ENCODE measurements at regions not wholly inside any gene's neighbourhood (a gene's known extent, or its start where the extent isn't known, plus 50 kb on each side); places are given as distances from the start of the nearest gene placed in this dataset.
"Not testable (repeated sequence)": the region's sequence is repeated elsewhere in the genome, so short reads cannot be mapped to it uniquely, and the experiment has no call there.

GRCh38 chr22:15919120-15919519 lies 229.3 kb downstream of the POTEH start:
- intact Hi-C loops (cut with micrococcal nuclease); DNase-seq; H3K27me3 Mint-ChIP-seq (ENCODE audit: low read depth in 3 of 3); H2AFZ ChIP-seq (ENCODE audit: insufficient read depth, low read depth, low read length, poor library complexity, severe bottlenecking); H3K36me3 Mint-ChIP-seq; H3K9ac ChIP-seq (ENCODE audit: insufficient read depth, low read length, poor library complexity, severe bottlenecking); H3K27me3 ChIP-seq (ENCODE audit: control insufficient read depth in 2 of 2, insufficient read depth in 2 of 2, low read length in 2 of 2); H3K27ac Mint-ChIP-seq; H3K4me1 Mint-ChIP-seq; H3K4me3 Mint-ChIP-seq; H3K79me2 ChIP-seq (ENCODE audit: insufficient read depth, low read length); H3K27ac ChIP-seq (ENCODE audit: low read depth in 1 of 2, low read length in 2 of 2); H3K4me3 ChIP-seq (replicated peaks in 1 of 3; ENCODE audit: low read depth in 2 of 3, low read length in 3 of 3); H4K20me1 ChIP-seq (ENCODE audit: insufficient read depth, low read length); H3K36me3 ChIP-seq (replicated peaks in 1 of 2; ENCODE audit: control insufficient read depth in 1 of 2, insufficient read depth in 2 of 2, low read length in 2 of 2); H3K4me2 ChIP-seq (replicated peaks; ENCODE audit: extremely low read depth, low read length, poor library complexity, severe bottlenecking); H3K4me1 ChIP-seq (ENCODE audit: control insufficient read depth in 1 of 2, insufficient read depth in 2 of 2, low read length in 2 of 2): not testable (repeated sequence)
- no CpG with 5 or more reads among the region's 2 CpGs for WGBS (ENCODE audit: insufficient coverage)
- peaks cover 0 to 18% of the 10 kb centered on the region in 2 donors for H3K9me3 ChIP-seq (replicated peaks in 1 of 2; ENCODE audit: control insufficient read depth in 1 of 2, insufficient read depth in 1 of 2, low read length in 2 of 2)
- peaks cover 6 to 16% (median 11%) of the 10 kb centered on the region in 7 donors for H3K9me3 Mint-ChIP-seq

GRCh38 chr22:15920941-15921340 lies 231.1 kb downstream of the POTEH start:
- H3K36me3 Mint-ChIP-seq; H3K36me3 ChIP-seq (replicated peaks in 1 of 2; ENCODE audit: control insufficient read depth in 1 of 2, insufficient read depth in 2 of 2, low read length in 2 of 2); H3K27ac Mint-ChIP-seq; H3K27ac ChIP-seq (ENCODE audit: low read depth in 1 of 2, low read length in 2 of 2); H3K4me1 Mint-ChIP-seq; H3K4me3 Mint-ChIP-seq; H3K9ac ChIP-seq (ENCODE audit: insufficient read depth, low read length, poor library complexity, severe bottlenecking); H3K4me1 ChIP-seq (ENCODE audit: control insufficient read depth in 1 of 2, insufficient read depth in 2 of 2, low read length in 2 of 2); intact Hi-C loops (cut with micrococcal nuclease); H4K20me1 ChIP-seq (ENCODE audit: insufficient read depth, low read length); H3K27me3 ChIP-seq (ENCODE audit: control insufficient read depth in 2 of 2, insufficient read depth in 2 of 2, low read length in 2 of 2); H3K27me3 Mint-ChIP-seq (ENCODE audit: low read depth in 3 of 3); H2AFZ ChIP-seq (ENCODE audit: insufficient read depth, low read depth, low read length, poor library complexity, severe bottlenecking); H3K4me3 ChIP-seq (replicated peaks in 1 of 3; ENCODE audit: low read depth in 2 of 3, low read length in 3 of 3); DNase-seq; H3K4me2 ChIP-seq (replicated peaks; ENCODE audit: extremely low read depth, low read length, poor library complexity, severe bottlenecking); H3K79me2 ChIP-seq (ENCODE audit: insufficient read depth, low read length): not testable (repeated sequence)
- WGBS (ENCODE audit: insufficient coverage) = 93% methylated on average over 2 of the region's 4 CpGs
- H3K9me3 ChIP-seq (replicated peaks in 1 of 2; ENCODE audit: control insufficient read depth in 1 of 2, insufficient read depth in 1 of 2, low read length in 2 of 2) = peaks cover 0 to 24% of the 10 kb centered on the region in 2 donors
- peaks cover 6 to 18% (median 15%) of the 10 kb centered on the region in 7 donors for H3K9me3 Mint-ChIP-seq

GRCh38 chr22:15922132-15922531 lies 232.3 kb downstream of the POTEH start:
- H2AFZ ChIP-seq (ENCODE audit: insufficient read depth, low read depth, low read length, poor library complexity, severe bottlenecking); intact Hi-C loops (cut with micrococcal nuclease); H4K20me1 ChIP-seq (ENCODE audit: insufficient read depth, low read length); H3K4me2 ChIP-seq (replicated peaks; ENCODE audit: extremely low read depth, low read length, poor library complexity, severe bottlenecking); H3K27me3 Mint-ChIP-seq (ENCODE audit: low read depth in 3 of 3); H3K27ac ChIP-seq (ENCODE audit: low read depth in 1 of 2, low read length in 2 of 2); H3K36me3 Mint-ChIP-seq; H3K27me3 ChIP-seq (ENCODE audit: control insufficient read depth in 2 of 2, insufficient read depth in 2 of 2, low read length in 2 of 2); H3K9ac ChIP-seq (ENCODE audit: insufficient read depth, low read length, poor library complexity, severe bottlenecking); H3K4me3 ChIP-seq (replicated peaks in 1 of 3; ENCODE audit: low read depth in 2 of 3, low read length in 3 of 3); H3K27ac Mint-ChIP-seq; H3K79me2 ChIP-seq (ENCODE audit: insufficient read depth, low read length); H3K4me1 ChIP-seq (ENCODE audit: control insufficient read depth in 1 of 2, insufficient read depth in 2 of 2, low read length in 2 of 2); H3K4me3 Mint-ChIP-seq; H3K4me1 Mint-ChIP-seq; DNase-seq; H3K36me3 ChIP-seq (replicated peaks in 1 of 2; ENCODE audit: control insufficient read depth in 1 of 2, insufficient read depth in 2 of 2, low read length in 2 of 2): not testable (repeated sequence)
- peaks cover 0 to 24% of the 10 kb centered on the region in 2 donors for H3K9me3 ChIP-seq (replicated peaks in 1 of 2; ENCODE audit: control insufficient read depth in 1 of 2, insufficient read depth in 1 of 2, low read length in 2 of 2)
- H3K9me3 Mint-ChIP-seq = peaks cover 6 to 17% (median 14%) of the 10 kb centered on the region in 7 donors

GRCh38 chr22:15922666-15923065 lies 232.8 kb downstream of the POTEH start:
- H3K27ac ChIP-seq (ENCODE audit: low read depth in 1 of 2, low read length in 2 of 2); H2AFZ ChIP-seq (ENCODE audit: insufficient read depth, low read depth, low read length, poor library complexity, severe bottlenecking); H3K27me3 ChIP-seq (ENCODE audit: control insufficient read depth in 2 of 2, insufficient read depth in 2 of 2, low read length in 2 of 2); H3K4me1 Mint-ChIP-seq; H3K27ac Mint-ChIP-seq; H3K27me3 Mint-ChIP-seq (ENCODE audit: low read depth in 3 of 3); H3K79me2 ChIP-seq (ENCODE audit: insufficient read depth, low read length); H3K4me2 ChIP-seq (replicated peaks; ENCODE audit: extremely low read depth, low read length, poor library complexity, severe bottlenecking); intact Hi-C loops (cut with micrococcal nuclease); DNase-seq; H3K4me3 ChIP-seq (replicated peaks in 1 of 3; ENCODE audit: low read depth in 2 of 3, low read length in 3 of 3); H3K36me3 ChIP-seq (replicated peaks in 1 of 2; ENCODE audit: control insufficient read depth in 1 of 2, insufficient read depth in 2 of 2, low read length in 2 of 2); H3K4me3 Mint-ChIP-seq; H3K9ac ChIP-seq (ENCODE audit: insufficient read depth, low read length, poor library complexity, severe bottlenecking); H3K36me3 Mint-ChIP-seq; H4K20me1 ChIP-seq (ENCODE audit: insufficient read depth, low read length); H3K4me1 ChIP-seq (ENCODE audit: control insufficient read depth in 1 of 2, insufficient read depth in 2 of 2, low read length in 2 of 2): not testable (repeated sequence)
- WGBS (ENCODE audit: insufficient coverage) = no CpG with 5 or more reads among the region's 5 CpGs
- peaks cover 0 to 24% of the 10 kb centered on the region in 2 donors for H3K9me3 ChIP-seq (replicated peaks in 1 of 2; ENCODE audit: control insufficient read depth in 1 of 2, insufficient read depth in 1 of 2, low read length in 2 of 2)
- H3K9me3 Mint-ChIP-seq = peaks cover 6 to 16% (median 14%) of the 10 kb centered on the region in 7 donors
